ENCODE measurements at regions not wholly inside any gene's neighbourhood (a gene's known extent, or its start where the extent isn't known, plus 50 kb on each side); places are given as distances from the start of the nearest gene placed in this dataset.

- no peak for TF ChIP-seq REST (IDR thresholded peaks at IDR 0.05; ENCODE audit: insufficient read depth in 1 of 2, low read depth in 2 of 2, low read length in 1 of 2)
- TF ChIP-seq CTCF (IDR thresholded peaks at IDR 0.05) = no peak
Measured at GRCh38 chr3:72205297-72205826, 420.4 kb upstream of the PROK2 start.
